ENCODE measurements at regions not wholly inside any gene's neighbourhood (a gene's known extent, or its start where the extent isn't known, plus 50 kb on each side); places are given as distances from the start of the nearest gene placed in this dataset.

DNA sequence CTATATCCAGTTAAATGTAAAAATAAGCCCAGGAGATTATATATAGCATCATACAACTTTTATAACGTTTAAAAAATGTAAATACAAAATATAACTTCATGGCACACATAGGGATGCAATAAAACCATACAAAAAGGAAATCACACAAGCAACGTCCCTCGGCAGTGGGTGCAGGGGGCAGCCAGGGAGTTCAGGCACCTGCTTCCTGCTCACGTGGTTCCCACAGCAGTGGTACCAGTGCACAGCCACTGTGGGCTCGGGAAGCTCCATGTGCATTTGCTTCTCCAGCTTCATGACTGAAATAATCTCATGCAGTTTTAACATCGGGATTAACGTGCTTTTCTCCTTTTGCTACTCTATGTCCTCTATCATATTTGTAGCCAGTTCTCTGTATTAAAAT lies 255.5 kb upstream of the CXCL12 start:
- TF ChIP-seq, protein P1, sequence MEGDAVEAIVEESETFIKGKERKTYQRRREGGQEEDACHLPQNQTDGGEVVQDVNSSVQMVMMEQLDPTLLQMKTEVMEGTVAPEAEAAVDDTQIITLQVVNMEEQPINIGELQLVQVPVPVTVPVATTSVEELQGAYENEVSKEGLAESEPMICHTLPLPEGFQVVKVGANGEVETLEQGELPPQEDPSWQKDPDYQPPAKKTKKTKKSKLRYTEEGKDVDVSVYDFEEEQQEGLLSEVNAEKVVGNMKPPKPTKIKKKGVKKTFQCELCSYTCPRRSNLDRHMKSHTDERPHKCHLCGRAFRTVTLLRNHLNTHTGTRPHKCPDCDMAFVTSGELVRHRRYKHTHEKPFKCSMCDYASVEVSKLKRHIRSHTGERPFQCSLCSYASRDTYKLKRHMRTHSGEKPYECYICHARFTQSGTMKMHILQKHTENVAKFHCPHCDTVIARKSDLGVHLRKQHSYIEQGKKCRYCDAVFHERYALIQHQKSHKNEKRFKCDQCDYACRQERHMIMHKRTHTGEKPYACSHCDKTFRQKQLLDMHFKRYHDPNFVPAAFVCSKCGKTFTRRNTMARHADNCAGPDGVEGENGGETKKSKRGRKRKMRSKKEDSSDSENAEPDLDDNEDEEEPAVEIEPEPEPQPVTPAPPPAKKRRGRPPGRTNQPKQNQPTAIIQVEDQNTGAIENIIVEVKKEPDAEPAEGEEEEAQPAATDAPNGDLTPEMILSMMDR (IDR thresholded peaks at IDR 0.05): no peak
- no peak for TF ChIP-seq POLR2AphosphoS5 (IDR thresholded peaks at IDR 0.05; ENCODE audit: insufficient read depth in 1 of 2, low read depth in 1 of 2)

Data from vagina (tissue), 2 donors.